ENCODE measurements at regions not wholly inside any gene's neighbourhood (a gene's known extent, or its start where the extent isn't known, plus 50 kb on each side); places are given as distances from the start of the nearest gene placed in this dataset.

GRCh38 chr11:116500026-116500946 lies 272.5 kb downstream of the BUD13 start:
- no peak overlapping the region for H3K4me3 ChIP-seq (ENCODE audit: control insufficient read depth, low read depth, low read length)
- TF ChIP-seq CTCF (conservative IDR thresholded peaks at IDR 0.05; ENCODE audit: control insufficient read depth, insufficient read depth, low read depth, low read length), result no peak
- no peak for DNase-seq (ENCODE audit: low read depth)

GRCh38 chr11:116499396-116500003 lies 273.3 kb downstream of the BUD13 start:
- TF ChIP-seq CTCF (conservative IDR thresholded peaks at IDR 0.05; ENCODE audit: control insufficient read depth, insufficient read depth, low read depth, low read length), result peak; percentile 47
- DNase-seq (ENCODE audit: low read depth), result peak; percentile 43

GRCh38 chr11:116498161-116498560 lies 274.6 kb downstream of the BUD13 start:
- TF ChIP-seq CTCF (conservative IDR thresholded peaks at IDR 0.05; ENCODE audit: control insufficient read depth, insufficient read depth, low read depth, low read length), result no peak

More at GRCh38 chr11:116499396-116500003, 273.3 kb downstream of the BUD13 start:
- H3K4me3 ChIP-seq (ENCODE audit: control insufficient read depth, low read depth, low read length), result no peak overlapping the region

GRCh38 chr11:116492600-116492999 lies 280.2 kb downstream of the BUD13 start:
- no peak for DNase-seq (ENCODE audit: low read depth)
- no peak overlapping the region for H3K4me3 ChIP-seq (ENCODE audit: control insufficient read depth, low read depth, low read length)

More at GRCh38 chr11:116498161-116498560, 274.6 kb downstream of the BUD13 start:
- H3K4me3 ChIP-seq (ENCODE audit: control insufficient read depth, low read depth, low read length), result no peak overlapping the region
- DNase-seq (ENCODE audit: low read depth), result no peak

GRCh38 chr11:116488836-116489389 lies 283.9 kb downstream of the BUD13 start:
- H3K4me3 ChIP-seq (ENCODE audit: control insufficient read depth, low read depth, low read length), result no peak overlapping the region
- no peak for DNase-seq (ENCODE audit: low read depth)
- no peak for TF ChIP-seq CTCF (conservative IDR thresholded peaks at IDR 0.05; ENCODE audit: control insufficient read depth, insufficient read depth, low read depth, low read length)

More at GRCh38 chr11:116492600-116492999, 280.2 kb downstream of the BUD13 start:
- TF ChIP-seq CTCF (conservative IDR thresholded peaks at IDR 0.05; ENCODE audit: control insufficient read depth, insufficient read depth, low read depth, low read length), result no peak

GRCh38 chr11:116485425-116485824 lies 287.4 kb downstream of the BUD13 start:
- DNase-seq (ENCODE audit: low read depth), result no peak
- no peak overlapping the region for H3K4me3 ChIP-seq (ENCODE audit: control insufficient read depth, low read depth, low read length)
- TF ChIP-seq CTCF (conservative IDR thresholded peaks at IDR 0.05; ENCODE audit: control insufficient read depth, insufficient read depth, low read depth, low read length), result no peak

All from fibroblast of mammary gland (primary cell).